Mesenchymal stem cell (in vitro differentiated cells and primary cell): ENCODE measurements at regions not wholly inside any gene's neighbourhood (a gene's known extent, or its start where the extent isn't known, plus 50 kb on each side); places are given as distances from the start of the nearest gene placed in this dataset.

Experiments used
- DNase-seq: peaks from one replicate; pipeline ENCODE4 v3.0.0-alpha.2; 2013
- H2AFZ ChIP-seq: one replicate; pipeline ENCODE4 v1.6.1; 2013; ENCODE audit warnings: low read depth, mild to moderate bottlenecking, control low read depth, inconsistent platforms, low read length, moderate library complexity
- H2AK5ac ChIP-seq: 2 replicates; pipeline ENCODE4 v1.6.1; 2013; ENCODE audit warnings: low read length, moderate library complexity, mild to moderate bottlenecking, inconsistent platforms; ENCODE audit not compliant: severe bottlenecking
- H2BK120ac ChIP-seq: one replicate; pipeline ENCODE4 v1.6.1; 2013; ENCODE audit warnings: low read depth, mild to moderate bottlenecking, inconsistent platforms, low read length, moderate library complexity
- H2BK12ac ChIP-seq, 2 experiments: one replicate each; pipeline ENCODE4 v1.6.1; 2013; ENCODE audit warnings: inconsistent platforms in 2 of 2, low read length in 2 of 2, mild to moderate bottlenecking in 2 of 2, moderate library complexity in 2 of 2, control low read depth in 1 of 2
- H2BK15ac ChIP-seq: one replicate; pipeline ENCODE4 v1.6.1; 2013; ENCODE audit warnings: mild to moderate bottlenecking, low read depth, inconsistent platforms; ENCODE audit not compliant: poor library complexity, severe bottlenecking
- H2BK5ac ChIP-seq: 2 replicates; pipeline ENCODE4 v1.6.1; 2013; ENCODE audit warnings: low read depth, mild to moderate bottlenecking, low read length, control low read depth, inconsistent platforms; ENCODE audit not compliant: poor library complexity, severe bottlenecking
- H3K14ac ChIP-seq, 2 experiments: one replicate each; pipeline ENCODE4 v1.6.1; 2013; ENCODE audit warnings: inconsistent platforms in 2 of 2, low read length in 2 of 2, control low read depth in 1 of 2, mild to moderate bottlenecking in 1 of 2, moderate library complexity in 1 of 2
- H3K18ac ChIP-seq, 2 experiments: one replicate each; pipeline ENCODE4 v1.6.1; 2013; ENCODE audit warnings: inconsistent platforms in 2 of 2, low read length in 2 of 2, control low read depth in 1 of 2, low read depth in 1 of 2, mild to moderate bottlenecking in 1 of 2
- H3K23ac ChIP-seq, 2 experiments: one replicate each; pipeline ENCODE4 v1.6.1; 2013; ENCODE audit warnings: inconsistent platforms in 2 of 2, low read length in 2 of 2, mild to moderate bottlenecking in 2 of 2, moderate library complexity in 2 of 2, control low read depth in 1 of 2
- H3K27ac ChIP-seq: 2 replicates; pipeline ENCODE4 v1.5.1; 2013; ENCODE audit warnings: mild to moderate bottlenecking, moderate library complexity, low read length, control low read depth, inconsistent platforms; ENCODE audit not compliant: poor library complexity, severe bottlenecking
- H3K27me3 ChIP-seq, 2 experiments: 2 replicates each; pipeline versions ENCODE4 v1.6.1 to v1.7.0; 2013; ENCODE audit warnings: low read length in 2 of 2, mild to moderate bottlenecking in 2 of 2, moderate library complexity in 2 of 2, control low read depth in 1 of 2, inconsistent platforms in 1 of 2; ENCODE audit not compliant: control insufficient read depth in 1 of 2, insufficient read depth in 1 of 2
- H3K36me3 ChIP-seq, 2 experiments: 2 replicates each; pipeline versions ENCODE4 v1.6.1 to v1.7.0; 2013; ENCODE audit warnings: low read length in 2 of 2, control low read depth in 1 of 2, inconsistent platforms in 1 of 2, low read depth in 1 of 2, mild to moderate bottlenecking in 1 of 2; ENCODE audit not compliant: insufficient read depth in 2 of 2, control insufficient read depth in 1 of 2
- H3K4ac ChIP-seq, 2 experiments: one replicate each; pipeline ENCODE4 v1.6.1; 2013; ENCODE audit warnings: inconsistent platforms in 2 of 2, low read length in 2 of 2, mild to moderate bottlenecking in 2 of 2, moderate library complexity in 2 of 2, control low read depth in 1 of 2, low read depth in 1 of 2
- H3K4me1 ChIP-seq: 2 replicates; pipeline ENCODE4 v1.6.1; 2013; ENCODE audit warnings: low read depth, low read length, control low read depth; ENCODE audit not compliant: control insufficient read depth, insufficient read depth
- H3K4me2 ChIP-seq: 2 replicates; pipeline ENCODE4 v1.6.1; 2013; ENCODE audit warnings: low read length, mild to moderate bottlenecking, inconsistent platforms; ENCODE audit not compliant: poor library complexity, severe bottlenecking
- H3K4me3 ChIP-seq, 2 experiments: 2 replicates each; pipeline versions ENCODE4 v1.5.1 to v1.7.0; 2013; ENCODE audit warnings: low read length in 2 of 2, mild to moderate bottlenecking in 2 of 2, control low read depth in 1 of 2, low read depth in 1 of 2; ENCODE audit not compliant: insufficient read depth in 1 of 2
- H3K79me1 ChIP-seq: replicated peaks from 2 replicates; pipeline ENCODE4 v1.6.1; 2013; ENCODE audit warnings: mild to moderate bottlenecking, control low read depth, low read length, inconsistent platforms; ENCODE audit not compliant: poor library complexity, severe bottlenecking
- H3K9ac ChIP-seq: 2 replicates; pipeline ENCODE4 v1.7.0; 2013; ENCODE audit warnings: mild to moderate bottlenecking, low read length, moderate library complexity
- H3K9me3 ChIP-seq: 2 replicates; pipeline ENCODE4 v1.7.0; 2013; ENCODE audit warnings: mild to moderate bottlenecking, low read length; ENCODE audit not compliant: control insufficient read depth
- H4K8ac ChIP-seq: one replicate; pipeline ENCODE4 v1.6.1; 2013; ENCODE audit warnings: inconsistent platforms, mild to moderate bottlenecking, low read length, moderate library complexity
- H4K91ac ChIP-seq: one replicate; pipeline ENCODE4 v1.6.1; 2013; ENCODE audit warnings: mild to moderate bottlenecking, low read length, inconsistent platforms
- WGBS: methylation state at CpG from one replicate; pipeline ENCODE4 v1.1.7; 2013; ENCODE audit warnings: mixed read lengths; 5-methylcytosine and 5-hydroxymethylcytosine counted together

DNA sequence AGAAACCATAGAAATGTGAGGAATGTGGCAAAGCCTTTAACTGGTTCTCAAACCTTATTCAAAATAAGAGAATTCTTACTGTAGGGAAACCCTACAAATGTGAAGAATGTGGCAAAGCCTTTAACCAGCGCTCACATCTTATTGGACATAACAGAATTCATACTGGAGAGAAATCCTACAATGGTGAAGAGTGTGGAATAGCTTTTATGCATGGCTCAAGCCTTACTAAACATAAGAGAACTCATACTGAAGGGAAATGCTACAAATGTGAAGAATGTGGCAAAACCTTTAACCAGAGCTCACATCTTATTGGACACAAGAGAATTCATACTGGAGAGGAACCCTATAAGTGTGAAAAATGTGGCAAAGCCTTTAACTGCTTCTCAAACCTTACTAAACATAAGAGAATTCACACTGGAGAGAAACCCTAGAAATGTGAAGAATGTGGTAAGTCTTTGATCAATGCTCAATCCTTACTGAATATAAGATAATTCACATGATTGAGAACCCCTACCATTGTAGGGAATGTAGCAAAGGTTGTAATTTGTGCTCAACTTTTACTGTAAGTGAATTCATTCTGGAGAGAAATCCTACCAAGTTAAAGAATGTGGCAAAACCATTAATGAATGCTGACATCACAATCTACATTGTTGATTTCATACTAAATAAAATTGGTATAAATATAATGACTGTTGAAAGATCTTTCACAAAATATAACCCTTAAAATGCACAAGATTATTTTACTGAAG, 142.5 kb upstream of the ZNF479 start:
- Histone ChIP-seq H3K4me3 (no peak overlapping the region), H3K9ac (no peak overlapping the region), H3K27me3 (no peaks in the 10 kb centered on the region), H3K4ac (no peak overlapping the region), H3K9me3 (peaks cover 85% of the 10 kb centered on the region), H4K8ac (no peak overlapping the region), H3K23ac (no peak overlapping the region), H2BK15ac (no peak overlapping the region), H2BK120ac (no peak overlapping the region), H2BK12ac (no peak overlapping the region), H3K27ac (no peak overlapping the region), H3K36me3 (no peaks in the 10 kb centered on the region), H3K4me1 (no peaks in the 10 kb centered on the region), H4K91ac (no peak overlapping the region), H3K18ac (no peak overlapping the region), H3K79me1 (no peaks in the 10 kb centered on the region), H2AK5ac (no peak overlapping the region), H2BK5ac (no peak overlapping the region), H3K4me2 (no peak overlapping the region), H3K14ac (no peak overlapping the region), H2AFZ (no peak overlapping the region)
- 67% methylated on average over 1 of the region's 1 CpG for WGBS
- DNase-seq = no peak

DNA sequence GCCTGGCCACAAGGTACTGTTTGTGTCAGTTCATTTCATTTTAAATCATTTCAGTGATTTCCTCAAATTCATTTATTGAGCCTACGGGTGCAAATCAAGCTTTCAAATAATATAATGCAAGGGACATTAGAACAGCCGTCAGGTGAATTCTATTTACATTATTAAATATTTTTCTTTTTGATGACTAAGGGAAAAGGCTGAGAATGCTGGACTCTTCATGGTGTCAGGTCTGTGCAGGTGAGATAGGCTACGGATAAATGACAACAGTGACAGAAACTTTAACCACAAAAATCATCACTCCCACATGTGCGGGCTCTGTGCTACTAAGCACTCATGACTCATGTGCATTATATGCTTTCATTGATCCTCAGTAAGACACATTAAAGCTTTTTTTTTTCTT, 149.2 kb upstream of the ZNF716 start:
- H3K14ac ChIP-seq = no peak overlapping the region
- no peak overlapping the region for H3K4ac ChIP-seq

DNA sequence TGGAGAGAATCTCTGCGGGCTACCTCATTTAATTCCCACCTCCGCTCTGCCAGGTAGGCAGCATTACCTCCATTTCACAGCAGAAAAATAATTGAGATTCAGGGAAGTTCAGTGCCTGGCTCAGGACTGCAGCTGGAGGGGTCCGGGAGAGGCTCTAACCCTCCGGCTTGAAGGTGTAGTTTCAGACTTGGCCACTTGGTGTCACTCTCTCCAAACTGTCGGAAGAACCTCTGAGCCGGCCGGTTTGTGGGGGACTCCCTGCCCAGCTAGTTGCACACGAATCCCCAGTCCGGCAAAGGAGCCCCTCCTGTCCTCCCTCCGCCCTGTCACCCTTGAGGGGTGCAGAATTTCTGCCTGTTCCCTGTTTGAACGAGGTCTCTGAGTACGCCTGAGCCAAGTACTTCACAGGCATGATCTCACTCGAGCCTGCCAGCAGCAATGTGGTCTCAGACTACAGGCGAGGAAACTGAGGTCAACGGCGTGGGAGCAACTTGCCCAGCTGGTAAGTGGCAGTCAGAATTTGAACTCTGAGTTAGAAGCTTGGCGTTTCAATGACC, 144.7 kb upstream of the ZNF716 start:
- no peak overlapping the region for H4K91ac ChIP-seq
- H3K4me3 ChIP-seq = no peak overlapping the region
- no peak overlapping the region for H2BK5ac ChIP-seq
- no peak overlapping the region for H4K8ac ChIP-seq
- H3K36me3 ChIP-seq = no peaks in the 10 kb centered on the region
- no peak overlapping the region for H3K4ac ChIP-seq
- no peak overlapping the region for H3K4me2 ChIP-seq
- no peak overlapping the region for H2BK12ac ChIP-seq
- no peak overlapping the region for H3K23ac ChIP-seq
- H2AFZ ChIP-seq = no peak overlapping the region
- peaks cover 21% of the 10 kb centered on the region for H3K9me3 ChIP-seq
- H3K9ac ChIP-seq = no peak overlapping the region
- H3K18ac ChIP-seq = no peak overlapping the region
- 84% methylated on average over 16 of the region's 17 CpGs for WGBS
- no peak overlapping the region for H2AK5ac ChIP-seq
- H3K27ac ChIP-seq = no peak overlapping the region
- H3K4me1 ChIP-seq = no peaks in the 10 kb centered on the region
- DNase-seq = no peak
- H3K79me1 ChIP-seq = no peaks in the 10 kb centered on the region
- H3K14ac ChIP-seq = no peak overlapping the region
- H3K27me3 ChIP-seq = no peaks in the 10 kb centered on the region
- no peak overlapping the region for H2BK15ac ChIP-seq
- no peak overlapping the region for H2BK120ac ChIP-seq

More for the DNA sequence above, 149.2 kb upstream of the ZNF716 start:
- no peak overlapping the region for H2BK15ac ChIP-seq
- no peak overlapping the region for H3K9ac ChIP-seq
- no peak overlapping the region for H4K91ac ChIP-seq
- no peak overlapping the region for H2BK12ac ChIP-seq
- no peak overlapping the region for H3K18ac ChIP-seq
- H3K4me2 ChIP-seq = no peak overlapping the region
- no peak overlapping the region for H2BK5ac ChIP-seq
- H3K9me3 ChIP-seq = peaks cover 34% of the 10 kb centered on the region
- no peak overlapping the region for H4K8ac ChIP-seq
- no peak overlapping the region for H2BK120ac ChIP-seq
- DNase-seq = no peak
- no peak overlapping the region for H2AK5ac ChIP-seq
- no peak overlapping the region for H2AFZ ChIP-seq
- H3K4me1 ChIP-seq = no peaks in the 10 kb centered on the region
- WGBS = 79% methylated on average over 2 of the region's 4 CpGs
- H3K27me3 ChIP-seq = no peaks in the 10 kb centered on the region
- H3K79me1 ChIP-seq = no peaks in the 10 kb centered on the region
- H3K27ac ChIP-seq = no peak overlapping the region
- no peak overlapping the region for H3K23ac ChIP-seq
- H3K4me3 ChIP-seq = no peak overlapping the region
- H3K36me3 ChIP-seq = no peaks in the 10 kb centered on the region

DNA sequence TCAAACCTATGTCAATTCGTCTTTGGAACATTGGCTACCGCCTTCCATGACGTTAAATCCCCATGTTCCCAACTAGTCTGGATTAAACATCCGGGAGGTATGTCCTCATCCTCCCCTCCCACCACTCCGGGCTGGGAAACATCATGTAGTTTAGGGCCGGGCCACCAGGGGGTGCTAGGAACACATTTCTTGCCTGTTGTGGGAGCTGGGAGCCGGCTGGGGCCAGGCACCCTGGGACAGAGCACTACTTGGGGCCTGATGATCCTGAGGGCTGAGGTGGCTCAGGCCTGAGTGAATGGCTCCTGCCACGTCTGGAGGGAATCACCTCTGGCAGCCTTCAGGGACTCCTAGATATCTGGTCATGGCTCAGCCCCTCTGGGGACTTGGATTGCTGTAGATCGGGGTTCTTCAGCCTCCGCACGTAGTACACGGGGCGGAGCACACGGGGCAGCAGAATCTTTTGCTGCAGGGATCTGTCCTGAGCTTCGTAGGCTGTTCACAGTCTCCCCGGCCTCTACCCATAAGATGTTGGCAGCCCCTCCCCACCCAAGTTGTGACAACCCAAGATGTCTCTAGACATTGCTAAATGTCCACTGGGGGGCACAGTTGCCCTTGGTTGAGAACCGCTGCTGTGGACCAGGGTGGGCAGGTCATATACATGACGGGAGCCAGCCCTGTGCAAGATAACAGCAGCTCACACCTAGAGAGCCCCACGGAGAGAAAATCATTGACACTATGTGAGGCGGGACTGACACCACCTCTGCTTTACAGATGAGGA, 141.2 kb upstream of the ZNF716 start:
- WGBS = 70% methylated on average over 20 of the region's 20 CpGs
- Histone ChIP-seq H3K27me3 (no peaks in the 10 kb centered on the region), H3K79me1 (no peaks in the 10 kb centered on the region), H2BK12ac (no peak overlapping the region), H3K4me3 (no peak overlapping the region), H3K36me3 (no peaks in the 10 kb centered on the region), H2BK5ac (no peak overlapping the region), H2BK15ac (no peak overlapping the region), H3K27ac (no peak overlapping the region), H2AK5ac (no peak overlapping the region), H3K18ac (no peak overlapping the region), H4K8ac (no peak overlapping the region), H2AFZ (no peak overlapping the region), H2BK120ac (no peak overlapping the region), H3K23ac (no peak overlapping the region), H3K4me2 (no peak overlapping the region), H3K9ac (no peak overlapping the region), H4K91ac (no peak overlapping the region), H3K9me3 (peaks cover 23% of the 10 kb centered on the region), H3K4me1 (no peaks in the 10 kb centered on the region), H3K14ac (no peak overlapping the region), H3K4ac (no peak overlapping the region)
- no peak for DNase-seq
